SK-N-SH treated with all-trans-retinoic acid at 6 μM for 48 hours (cell line): ENCODE measurements at regions not wholly inside any gene's neighbourhood (a gene's known extent, or its start where the extent isn't known, plus 50 kb on each side); places are given as distances from the start of the nearest gene placed in this dataset.

Experiments
- ATAC-seq: fragments of 200-7000 bp; cut with Tn5 transposase; 3 replicates; pipeline ENCODE4 v1.9.1; 2020; ENCODE audit warnings: mild to moderate bottlenecking, moderate library complexity
- ARNTL ChIP-seq: fragments of 450-650 bp; formaldehyde crosslinking; IDR thresholded peaks from 2 replicates; pipeline ENCODE4 v1.5.0; 2020; ENCODE audit warnings: low read depth, mild to moderate bottlenecking, moderate library complexity, borderline replicate concordance
- BACH2 ChIP-seq: fragments of 250-450 bp; sonication (Bioruptor Pico); IDR thresholded peaks from 2 replicates; pipeline ENCODE4 v1.9.0; 2021; ENCODE audit warnings: mild to moderate bottlenecking, borderline replicate concordance
- CREB5 ChIP-seq: fragments of 250-450 bp; sonication (Bioruptor Pico); IDR thresholded peaks from 2 replicates; pipeline ENCODE4 v1.5.1; 2020; ENCODE audit warnings: low read depth, mild to moderate bottlenecking, moderate library complexity
- CSDC2 ChIP-seq: fragments of 250-450 bp; sonication (Bioruptor Pico); IDR thresholded peaks from 2 replicates; pipeline ENCODE4 v1.5.0; 2020; ENCODE audit warnings: mild to moderate bottlenecking, moderate library complexity
- CSRNP3 ChIP-seq: fragments of 250-450 bp; sonication (Bioruptor Pico); IDR thresholded peaks from 2 replicates; pipeline ENCODE4 v1.5.1; 2021; ENCODE audit warnings: mild to moderate bottlenecking, moderate library complexity
- ESRRG ChIP-seq: fragments of 250-450 bp; sonication (Bioruptor Pico); IDR thresholded peaks from 2 replicates; pipeline ENCODE4 v1.6.1; 2021; ENCODE audit warnings: mild to moderate bottlenecking
- OSR1 ChIP-seq: fragments of 250-450 bp; sonication (Bioruptor Pico); IDR thresholded peaks from 2 replicates; pipeline ENCODE4 v1.8.0; 2022; ENCODE audit warnings: moderate library complexity, mild to moderate bottlenecking, inconsistent platforms
- PATZ1 ChIP-seq: fragments of 250-450 bp; sonication (Bioruptor Pico); IDR thresholded peaks from 2 replicates; pipeline ENCODE4 v1.8.0; 2020; ENCODE audit warnings: mild to moderate bottlenecking, moderate library complexity, borderline replicate concordance
- POU6F1 ChIP-seq: fragments of 250-450 bp; sonication (Bioruptor Pico); IDR thresholded peaks from 2 replicates; pipeline ENCODE4 v1.8.0; 2021; ENCODE audit warnings: low read depth, mild to moderate bottlenecking, moderate library complexity, borderline replicate concordance
- PPARA ChIP-seq: fragments of 250-450 bp; sonication (Bioruptor Pico); IDR thresholded peaks from 2 replicates; pipeline ENCODE4 v1.5.0; 2020; ENCODE audit warnings: mild to moderate bottlenecking, borderline replicate concordance
- RARB ChIP-seq: fragments of 250-450 bp; sonication (Bioruptor Pico); IDR thresholded peaks from 2 replicates; pipeline ENCODE4 v1.8.0; 2021; ENCODE audit warnings: mild to moderate bottlenecking, moderate library complexity
- SNAI2 ChIP-seq: fragments of 250-450 bp; sonication (Bioruptor Pico); IDR thresholded peaks from 2 replicates; pipeline ENCODE4 v1.5.0; 2020; ENCODE audit warnings: mild to moderate bottlenecking, moderate library complexity
- TCF4 ChIP-seq: fragments of 250-450 bp; sonication (Bioruptor Pico); IDR thresholded peaks from 2 replicates; pipeline ENCODE4 v1.8.0; 2021; ENCODE audit warnings: mild to moderate bottlenecking, moderate library complexity, borderline replicate concordance
- TOX ChIP-seq: fragments of 250-450 bp; sonication (Bioruptor Pico); IDR thresholded peaks from 2 replicates; pipeline ENCODE4 v1.8.0; 2021; ENCODE audit warnings: mild to moderate bottlenecking, moderate library complexity, borderline replicate concordance
- TSHZ2 ChIP-seq: fragments of 250-450 bp; sonication (Bioruptor Pico); IDR thresholded peaks from 2 replicates; pipeline ENCODE4 v1.5.0; 2020; ENCODE audit warnings: mild to moderate bottlenecking, moderate library complexity
- ZC3H10 ChIP-seq: fragments of 250-450 bp; sonication (Bioruptor Pico); IDR thresholded peaks from 2 replicates; pipeline ENCODE4 v1.5.1; 2021; ENCODE audit warnings: mild to moderate bottlenecking, moderate library complexity
- ZFP3 ChIP-seq: fragments of 250-450 bp; sonication (Bioruptor Pico); IDR thresholded peaks from 2 replicates; pipeline ENCODE4 v1.5.0; 2020; ENCODE audit warnings: mild to moderate bottlenecking, moderate library complexity
- ZFP30 ChIP-seq: fragments of 450-650 bp; formaldehyde crosslinking; IDR thresholded peaks from 2 replicates; pipeline ENCODE4 v1.5.0; 2022; ENCODE audit warnings: mild to moderate bottlenecking, moderate library complexity
- ZNF70 ChIP-seq: fragments of 450-650 bp; formaldehyde crosslinking; IDR thresholded peaks from 2 replicates; pipeline ENCODE4 v1.5.0; 2020; ENCODE audit warnings: mild to moderate bottlenecking, moderate library complexity
- ZNF8 ChIP-seq: fragments of 450-650 bp; formaldehyde crosslinking; IDR thresholded peaks from 2 replicates; pipeline ENCODE4 v1.5.0; 2020; ENCODE audit warnings: mild to moderate bottlenecking, moderate library complexity

GRCh38 chr1:14514739-14515138 is 83.7 kb upstream of the KAZN start:
- ATAC-seq: no peak
- TF ChIP-seq PPARA (CRISPR knock-in tag): no peak
- no peak for TF ChIP-seq POU6F1
- TF ChIP-seq OSR1: no peak
- TF ChIP-seq ARNTL (CRISPR knock-in tag): no peak
- TF ChIP-seq CSRNP3 (CRISPR knock-in tag): no peak

- ATAC-seq: no peak
- TF ChIP-seq PATZ1 (CRISPR knock-in tag) (no peak), TOX (CRISPR knock-in tag) (no peak), SNAI2 (CRISPR knock-in tag) (no peak), ZNF70 (CRISPR knock-in tag) (no peak), ARNTL (CRISPR knock-in tag) (no peak), ZFP3 (no peak), ZFP30 (CRISPR knock-in tag) (no peak), ZNF8 (no peak), CREB5 (CRISPR knock-in tag) (no peak), PPARA (CRISPR knock-in tag) (no peak), ESRRG (no peak)
These were observed 81.3 kb upstream of the KAZN start for GRCh38 chr1:14516974-14517840.

GRCh38 chr1:14517841-14518180 is 80.7 kb upstream of the KAZN start:
- no peak for ATAC-seq
- TF ChIP-seq ESRRG (no peak), CSDC2 (no peak), OSR1 (no peak), POU6F1 (no peak), PATZ1 (CRISPR knock-in tag) (no peak), TCF4 (no peak), ZC3H10 (CRISPR knock-in tag) (no peak), CREB5 (CRISPR knock-in tag) (no peak), ZFP30 (CRISPR knock-in tag) (no peak), ZFP3 (no peak), SNAI2 (CRISPR knock-in tag) (no peak), ZNF8 (no peak), BACH2 (CRISPR knock-in tag) (no peak), RARB (CRISPR knock-in tag) (no peak), TSHZ2 (no peak), CSRNP3 (CRISPR knock-in tag) (no peak)
